SK-N-SH treated with all-trans-retinoic acid at 6 μM for 48 hours (cell line): ENCODE measurements at regions not wholly inside any gene's neighbourhood (a gene's known extent, or its start where the extent isn't known, plus 50 kb on each side); places are given as distances from the start of the nearest gene placed in this dataset.

Experiments used
- ATAC-seq: fragments of 200-7000 bp; cut with Tn5 transposase; 3 replicates; pipeline ENCODE4 v1.9.1; 2020; ENCODE audit warnings: mild to moderate bottlenecking, moderate library complexity
- BACH2 ChIP-seq: fragments of 250-450 bp; sonication (Bioruptor Pico); IDR thresholded peaks from 2 replicates; pipeline ENCODE4 v1.9.0; 2021; ENCODE audit warnings: mild to moderate bottlenecking, borderline replicate concordance
- CSRNP3 ChIP-seq: fragments of 250-450 bp; sonication (Bioruptor Pico); IDR thresholded peaks from 2 replicates; pipeline ENCODE4 v1.5.1; 2021; ENCODE audit warnings: mild to moderate bottlenecking, moderate library complexity
- ESRRG ChIP-seq: fragments of 250-450 bp; sonication (Bioruptor Pico); IDR thresholded peaks from 2 replicates; pipeline ENCODE4 v1.6.1; 2021; ENCODE audit warnings: mild to moderate bottlenecking
- OSR1 ChIP-seq: fragments of 250-450 bp; sonication (Bioruptor Pico); IDR thresholded peaks from 2 replicates; pipeline ENCODE4 v1.8.0; 2022; ENCODE audit warnings: moderate library complexity, mild to moderate bottlenecking, inconsistent platforms
- POU6F1 ChIP-seq: fragments of 250-450 bp; sonication (Bioruptor Pico); IDR thresholded peaks from 2 replicates; pipeline ENCODE4 v1.8.0; 2021; ENCODE audit warnings: low read depth, mild to moderate bottlenecking, moderate library complexity, borderline replicate concordance
- PPARA ChIP-seq: fragments of 250-450 bp; sonication (Bioruptor Pico); IDR thresholded peaks from 2 replicates; pipeline ENCODE4 v1.5.0; 2020; ENCODE audit warnings: mild to moderate bottlenecking, borderline replicate concordance
- RARB ChIP-seq: fragments of 250-450 bp; sonication (Bioruptor Pico); IDR thresholded peaks from 2 replicates; pipeline ENCODE4 v1.8.0; 2021; ENCODE audit warnings: mild to moderate bottlenecking, moderate library complexity
- SNAI2 ChIP-seq: fragments of 250-450 bp; sonication (Bioruptor Pico); IDR thresholded peaks from 2 replicates; pipeline ENCODE4 v1.5.0; 2020; ENCODE audit warnings: mild to moderate bottlenecking, moderate library complexity
- TCF4 ChIP-seq: fragments of 250-450 bp; sonication (Bioruptor Pico); IDR thresholded peaks from 2 replicates; pipeline ENCODE4 v1.8.0; 2021; ENCODE audit warnings: mild to moderate bottlenecking, moderate library complexity, borderline replicate concordance
- TOX ChIP-seq: fragments of 250-450 bp; sonication (Bioruptor Pico); IDR thresholded peaks from 2 replicates; pipeline ENCODE4 v1.8.0; 2021; ENCODE audit warnings: mild to moderate bottlenecking, moderate library complexity, borderline replicate concordance
- TSHZ2 ChIP-seq: fragments of 250-450 bp; sonication (Bioruptor Pico); IDR thresholded peaks from 2 replicates; pipeline ENCODE4 v1.5.0; 2020; ENCODE audit warnings: mild to moderate bottlenecking, moderate library complexity
- ZC3H10 ChIP-seq: fragments of 250-450 bp; sonication (Bioruptor Pico); IDR thresholded peaks from 2 replicates; pipeline ENCODE4 v1.5.1; 2021; ENCODE audit warnings: mild to moderate bottlenecking, moderate library complexity
- ZFP3 ChIP-seq: fragments of 250-450 bp; sonication (Bioruptor Pico); IDR thresholded peaks from 2 replicates; pipeline ENCODE4 v1.5.0; 2020; ENCODE audit warnings: mild to moderate bottlenecking, moderate library complexity
- ZFP30 ChIP-seq: fragments of 450-650 bp; formaldehyde crosslinking; IDR thresholded peaks from 2 replicates; pipeline ENCODE4 v1.5.0; 2022; ENCODE audit warnings: mild to moderate bottlenecking, moderate library complexity
- ZNF565 ChIP-seq: fragments of 450-650 bp; formaldehyde crosslinking; conservative IDR thresholded peaks from 2 replicates; pipeline ENCODE4 v1.5.0; 2020; ENCODE audit warnings: low read depth, mild to moderate bottlenecking, moderate library complexity
- ZNF70 ChIP-seq: fragments of 450-650 bp; formaldehyde crosslinking; IDR thresholded peaks from 2 replicates; pipeline ENCODE4 v1.5.0; 2020; ENCODE audit warnings: mild to moderate bottlenecking, moderate library complexity
- ZNF8 ChIP-seq: fragments of 450-650 bp; formaldehyde crosslinking; IDR thresholded peaks from 2 replicates; pipeline ENCODE4 v1.5.0; 2020; ENCODE audit warnings: mild to moderate bottlenecking, moderate library complexity
- TF ChIP-seq, protein P1 (sequence below): fragments of 250-450 bp; sonication (Bioruptor Pico); IDR thresholded peaks from 2 replicates; pipeline ENCODE4 v1.8.0; 2020; ENCODE audit warnings: mild to moderate bottlenecking, moderate library complexity, borderline replicate concordance

DNA sequence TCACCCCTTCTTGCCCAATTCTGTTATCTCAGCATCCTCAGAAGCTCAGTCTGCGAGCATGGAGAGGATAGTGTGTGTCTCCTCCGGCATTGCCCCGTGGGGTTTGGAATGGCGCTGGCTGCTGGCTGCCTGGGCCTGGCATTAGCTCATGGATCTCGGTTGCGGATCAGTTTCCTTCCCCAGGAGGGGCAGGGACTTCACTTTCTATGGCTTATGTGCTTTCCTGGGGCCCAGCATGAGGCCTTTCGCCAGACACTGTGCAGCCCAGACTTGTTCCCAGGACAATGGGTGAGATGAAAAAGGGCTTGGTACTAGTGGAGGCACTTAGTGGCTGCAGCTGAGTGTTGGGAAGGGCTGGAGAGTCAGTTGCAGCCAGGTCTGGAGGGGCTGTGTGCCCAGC, 143.3 kb downstream of the GLI2 start:
- peak; percentile 13; the same call in 1 of the 3 replicates for ATAC-seq
- TF ChIP-seq, protein P1, sequence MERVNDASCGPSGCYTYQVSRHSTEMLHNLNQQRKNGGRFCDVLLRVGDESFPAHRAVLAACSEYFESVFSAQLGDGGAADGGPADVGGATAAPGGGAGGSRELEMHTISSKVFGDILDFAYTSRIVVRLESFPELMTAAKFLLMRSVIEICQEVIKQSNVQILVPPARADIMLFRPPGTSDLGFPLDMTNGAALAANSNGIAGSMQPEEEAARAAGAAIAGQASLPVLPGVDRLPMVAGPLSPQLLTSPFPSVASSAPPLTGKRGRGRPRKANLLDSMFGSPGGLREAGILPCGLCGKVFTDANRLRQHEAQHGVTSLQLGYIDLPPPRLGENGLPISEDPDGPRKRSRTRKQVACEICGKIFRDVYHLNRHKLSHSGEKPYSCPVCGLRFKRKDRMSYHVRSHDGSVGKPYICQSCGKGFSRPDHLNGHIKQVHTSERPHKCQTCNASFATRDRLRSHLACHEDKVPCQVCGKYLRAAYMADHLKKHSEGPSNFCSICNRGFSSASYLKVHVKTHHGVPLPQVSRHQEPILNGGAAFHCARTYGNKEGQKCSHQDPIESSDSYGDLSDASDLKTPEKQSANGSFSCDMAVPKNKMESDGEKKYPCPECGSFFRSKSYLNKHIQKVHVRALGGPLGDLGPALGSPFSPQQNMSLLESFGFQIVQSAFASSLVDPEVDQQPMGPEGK (CRISPR knock-in tag): no peak
- no peak for TF ChIP-seq POU6F1
- no peak for TF ChIP-seq SNAI2 (CRISPR knock-in tag)
- no peak for TF ChIP-seq ZNF565
- no peak for TF ChIP-seq ZFP3
- TF ChIP-seq TCF4 (CRISPR knock-in tag): no peak
- no peak for TF ChIP-seq CSRNP3 (CRISPR knock-in tag)
- no peak for TF ChIP-seq ESRRG (CRISPR knock-in tag)
- TF ChIP-seq OSR1 (CRISPR knock-in tag): no peak
- TF ChIP-seq PPARA (CRISPR knock-in tag): no peak

DNA sequence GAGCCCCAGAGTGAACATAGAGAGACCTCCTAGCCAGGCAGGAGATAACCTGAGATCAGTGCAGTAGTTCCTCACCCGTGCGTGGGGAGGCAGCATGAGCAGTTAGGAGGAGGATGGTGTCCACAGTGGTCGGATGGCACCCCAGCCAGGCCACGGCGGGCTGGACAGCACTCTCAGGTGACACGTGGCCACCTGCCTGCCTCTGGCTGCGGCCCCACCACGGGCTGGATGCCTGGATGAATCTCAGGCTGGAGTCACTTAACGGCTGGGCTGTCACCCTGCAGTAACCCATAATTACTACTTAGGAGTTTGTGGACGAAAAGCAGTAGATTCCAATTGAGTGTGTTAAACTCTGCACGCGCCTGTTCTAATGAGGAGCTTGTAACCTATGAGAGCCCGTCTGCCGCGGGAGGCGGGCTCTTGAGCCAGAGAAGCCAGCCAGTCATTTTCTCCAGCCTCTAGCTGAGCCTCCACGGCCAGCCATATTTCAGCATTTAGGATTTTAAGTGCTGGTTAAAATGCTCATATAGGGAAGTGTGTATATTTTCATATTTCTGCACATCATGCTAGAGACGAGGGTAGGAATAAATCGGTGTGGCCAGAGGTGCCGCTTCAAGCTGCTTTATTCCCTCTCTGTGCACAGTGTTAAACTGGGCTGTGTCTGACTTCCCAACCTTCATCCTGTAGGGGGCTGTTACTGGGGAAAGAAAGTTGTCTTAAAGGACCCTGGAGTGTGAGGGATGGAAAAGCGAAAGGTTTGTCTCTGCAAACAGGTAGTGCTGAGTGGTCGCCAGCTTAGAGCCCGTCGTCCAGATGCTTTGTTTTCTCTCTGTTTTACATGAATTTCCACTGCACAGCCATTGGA, 144.0 kb downstream of the GLI2 start:
- TF ChIP-seq ZFP30 (CRISPR knock-in tag) (no peak), OSR1 (CRISPR knock-in tag) (no peak), CSRNP3 (CRISPR knock-in tag) (no peak), PPARA (CRISPR knock-in tag) (no peak), RARB (CRISPR knock-in tag) (no peak), POU6F1 (no peak), ZC3H10 (CRISPR knock-in tag) (no peak), TOX (CRISPR knock-in tag) (no peak), ZNF70 (CRISPR knock-in tag) (no peak), ZFP3 (no peak), ESRRG (CRISPR knock-in tag) (no peak), TSHZ2 (no peak), ZNF8 (CRISPR knock-in tag) (no peak), BACH2 (CRISPR knock-in tag) (no peak), ZNF565 (no peak), TCF4 (CRISPR knock-in tag) (no peak)
- TF ChIP-seq, protein P1 (CRISPR knock-in tag): no peak
- ATAC-seq: peak; percentile 16; the same call in 1 of the 3 replicates
